D721Med (cell line): ENCODE measurements at regions not wholly inside any gene's neighbourhood (a gene's known extent, or its start where the extent isn't known, plus 50 kb on each side); places are given as distances from the start of the nearest gene placed in this dataset.

Experiments used
- DNase-seq: peaks from one replicate; pipeline ENCODE4 v3.0.0; 2011; ENCODE audit warnings: low spot score; ENCODE audit not compliant: insufficient read length
- FAIRE-seq: peaks from 2 replicates; lab custom pipeline; 2011; peaks lifted over from hg19 to GRCh38; lab: Jason Lieb, UNC
- TF ChIP-seq, protein P1 (sequence below): IDR thresholded peaks from 2 replicates; pipeline ENCODE4 v1.5.1; 2012; ENCODE audit warnings: mild to moderate bottlenecking, control low read depth; ENCODE audit not compliant: insufficient read depth; ENCODE audit errors: missing control alignments

DNA sequence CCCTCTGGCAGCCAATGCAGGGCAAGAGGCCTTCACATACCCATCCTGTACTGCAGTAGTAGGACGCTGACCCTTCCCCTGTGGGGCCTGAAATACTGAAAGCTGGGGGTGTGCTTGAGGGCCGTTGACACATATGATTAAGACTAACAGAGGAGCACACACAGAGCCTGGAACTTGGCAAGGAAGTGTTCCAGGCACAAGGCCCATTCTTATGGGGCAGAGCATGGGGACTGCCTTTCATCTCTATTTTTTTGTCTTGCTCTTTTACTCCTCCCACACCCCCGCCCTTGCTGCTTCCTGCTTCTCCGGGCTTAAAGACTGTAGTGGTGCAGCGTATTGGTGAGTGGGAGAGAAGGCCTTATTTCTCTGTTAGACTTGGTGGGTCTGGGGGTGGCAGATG, 137.4 kb downstream of the BACH1 start:
- TF ChIP-seq, protein P1, sequence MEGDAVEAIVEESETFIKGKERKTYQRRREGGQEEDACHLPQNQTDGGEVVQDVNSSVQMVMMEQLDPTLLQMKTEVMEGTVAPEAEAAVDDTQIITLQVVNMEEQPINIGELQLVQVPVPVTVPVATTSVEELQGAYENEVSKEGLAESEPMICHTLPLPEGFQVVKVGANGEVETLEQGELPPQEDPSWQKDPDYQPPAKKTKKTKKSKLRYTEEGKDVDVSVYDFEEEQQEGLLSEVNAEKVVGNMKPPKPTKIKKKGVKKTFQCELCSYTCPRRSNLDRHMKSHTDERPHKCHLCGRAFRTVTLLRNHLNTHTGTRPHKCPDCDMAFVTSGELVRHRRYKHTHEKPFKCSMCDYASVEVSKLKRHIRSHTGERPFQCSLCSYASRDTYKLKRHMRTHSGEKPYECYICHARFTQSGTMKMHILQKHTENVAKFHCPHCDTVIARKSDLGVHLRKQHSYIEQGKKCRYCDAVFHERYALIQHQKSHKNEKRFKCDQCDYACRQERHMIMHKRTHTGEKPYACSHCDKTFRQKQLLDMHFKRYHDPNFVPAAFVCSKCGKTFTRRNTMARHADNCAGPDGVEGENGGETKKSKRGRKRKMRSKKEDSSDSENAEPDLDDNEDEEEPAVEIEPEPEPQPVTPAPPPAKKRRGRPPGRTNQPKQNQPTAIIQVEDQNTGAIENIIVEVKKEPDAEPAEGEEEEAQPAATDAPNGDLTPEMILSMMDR, result no peak
- no peak for FAIRE-seq
- DNase-seq, result no peak

GRCh38 chr21:29436650-29437049, 137.9 kb downstream of the BACH1 start:
- DNase-seq, result no peak
- TF ChIP-seq, protein P1, result no peak
- no peak for FAIRE-seq

DNA sequence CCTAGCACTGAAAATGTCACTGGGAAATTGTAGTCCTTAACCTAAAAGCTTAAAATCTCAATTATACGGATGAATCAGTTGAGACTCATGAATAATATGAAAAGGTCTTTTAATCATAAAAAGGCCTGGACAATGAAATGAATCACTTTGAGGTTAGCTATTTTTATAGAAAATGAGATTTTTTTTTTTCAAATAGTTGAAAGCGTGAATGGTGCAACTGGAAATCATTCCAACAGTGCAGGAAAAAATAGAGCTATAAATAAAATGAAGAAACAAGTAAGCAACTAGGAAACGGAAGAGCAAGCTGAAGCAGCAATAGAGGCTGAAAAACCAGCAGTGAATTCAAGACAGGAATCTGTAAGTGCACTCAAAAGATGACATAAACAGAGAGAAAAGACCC, 142.9 kb downstream of the BACH1 start:
- DNase-seq (no peak), FAIRE-seq (no peak)
- TF ChIP-seq, protein P1, result no peak

DNA sequence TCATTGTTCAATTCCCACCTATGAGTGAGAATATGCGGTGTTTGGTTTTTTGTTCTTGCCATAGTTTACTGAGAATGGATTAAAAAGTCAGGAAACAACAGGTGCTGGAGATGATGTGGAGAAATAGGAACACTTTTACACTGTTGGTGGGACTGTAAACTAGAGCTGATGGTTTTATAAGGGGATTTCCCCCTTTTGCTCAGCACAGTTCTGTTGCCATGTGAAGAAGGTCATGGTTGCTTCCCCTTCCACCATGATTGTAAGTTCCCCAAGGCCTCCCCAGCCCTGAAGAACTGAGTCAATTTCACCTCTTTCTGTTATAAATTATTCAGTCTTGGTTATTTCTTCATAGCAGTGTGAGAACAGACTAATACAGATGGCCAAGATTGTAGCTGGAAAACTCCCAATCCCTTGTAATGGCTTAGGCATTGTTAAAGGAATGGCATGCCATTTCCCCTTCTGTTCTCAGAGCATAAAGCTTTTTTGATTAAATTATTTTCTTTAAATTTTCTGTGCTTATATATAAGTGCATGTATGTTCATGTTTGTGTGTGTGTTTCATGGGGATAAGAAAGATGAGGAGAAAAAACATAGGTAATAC, 144.8 kb downstream of the BACH1 start:
- FAIRE-seq, result no peak
- TF ChIP-seq, protein P1, result no peak
- no peak for DNase-seq

- FAIRE-seq, result no peak
- DNase-seq, result no peak
- TF ChIP-seq, protein P1, result no peak
Measured at GRCh38 chr21:29448766-29449165, 150.0 kb downstream of the BACH1 start.

DNA sequence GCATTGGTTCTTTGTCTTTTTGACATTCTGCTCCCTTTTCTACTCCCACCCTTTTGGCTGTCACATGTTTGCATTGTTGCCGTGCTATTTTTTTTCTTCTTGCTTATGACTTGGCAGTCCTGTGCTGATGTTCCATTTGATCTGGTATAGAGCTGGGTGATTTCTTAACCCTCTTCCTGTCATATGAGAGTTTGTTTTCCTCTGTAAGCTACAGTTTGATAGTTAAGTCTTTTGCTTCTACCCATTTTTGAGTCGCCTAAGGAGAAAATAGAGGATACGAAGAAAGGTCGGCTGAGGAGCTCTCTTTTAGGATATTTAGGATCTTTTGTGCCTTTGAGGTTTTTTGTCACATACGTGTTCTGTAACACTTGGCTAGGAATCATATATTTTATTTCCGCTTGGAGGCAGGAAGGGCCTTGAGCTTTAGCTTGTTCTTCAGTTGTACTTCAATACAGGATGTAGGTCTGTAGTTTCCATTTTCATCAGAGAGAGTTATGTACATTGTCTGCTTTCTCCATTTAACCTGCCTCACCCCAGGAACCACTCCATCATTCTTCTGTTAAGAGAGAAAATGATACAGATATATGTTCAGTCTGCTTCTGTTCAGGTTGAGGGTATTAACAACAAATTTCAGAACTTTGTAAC, 150.7 kb downstream of the BACH1 start:
- FAIRE-seq (no peak), DNase-seq (no peak)
- TF ChIP-seq, protein P1, result no peak

DNA sequence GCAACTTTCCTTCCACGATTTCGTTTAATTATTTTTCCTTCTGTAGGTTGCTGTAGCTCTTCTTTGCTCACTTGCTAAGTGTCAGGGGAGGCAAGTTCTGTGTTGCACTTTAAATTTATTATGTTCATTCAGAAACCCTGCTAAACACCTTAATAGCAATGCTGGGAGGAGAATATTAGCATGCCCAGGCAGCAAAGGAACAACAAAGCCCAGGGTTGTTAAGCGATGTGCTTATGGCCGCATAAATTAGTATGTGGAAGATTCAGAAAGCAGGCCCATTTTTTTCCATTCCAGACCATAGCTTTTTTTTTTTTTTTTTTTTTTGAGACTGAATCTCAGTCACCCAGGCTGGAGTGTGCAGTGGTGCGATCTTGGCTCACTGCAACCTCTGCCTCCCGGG, 151.3 kb downstream of the BACH1 start:
- FAIRE-seq, result no peak
- TF ChIP-seq, protein P1, result no peak

More for the DNA sequence above, 151.3 kb downstream of the BACH1 start:
- DNase-seq, result no peak
